WTC11 (cell line): ENCODE measurements at regions not wholly inside any gene's neighbourhood (a gene's known extent, or its start where the extent isn't known, plus 50 kb on each side); places are given as distances from the start of the nearest gene placed in this dataset.

Experiments
- ATAC-seq: fragments of 200-7000 bp; cut with Tn5 transposase; 2 replicates; pipeline ENCODE4 v1.10.0; 2021; ENCODE audit warnings: mild to moderate bottlenecking, moderate library complexity
- CTCF ChIA-PET: fragments of 300-600 bp; sonication (Branson Sonifier 250); formaldehyde crosslinking; loops from one replicate; lab custom pipeline; 2021; ENCODE audit warnings: antibody characterized with exemption; lab: Charles Lee
- POLR2A ChIA-PET: fragments of 350-600 bp; sonication (Branson Sonifier 250); formaldehyde crosslinking; loops from one replicate; lab custom pipeline; 2021; ENCODE audit warnings: antibody characterized with exemption; lab: Charles Lee
- DNase-seq: peaks from one replicate; pipeline ENCODE4 v3.0.0; 2021; ENCODE audit warnings: low spot score
- H3K27ac Mint-ChIP-seq: 2 replicates; pipeline ENCODE4 v1.8.0; 2021; ENCODE audit warnings: mixed read lengths
- H3K27me3 Mint-ChIP-seq: 2 replicates; pipeline ENCODE4 v1.8.0; 2021; ENCODE audit warnings: low read depth, mild to moderate bottlenecking, moderate library complexity, mixed read lengths
- H3K36me3 Mint-ChIP-seq: 2 replicates; pipeline ENCODE4 v1.8.0; 2021; ENCODE audit warnings: mixed read lengths
- H3K4me1 Mint-ChIP-seq: 2 replicates; pipeline ENCODE4 v1.8.0; 2022; ENCODE audit warnings: mixed read lengths
- H3K4me3 Mint-ChIP-seq: 2 replicates; pipeline ENCODE4 v1.8.0; 2021; ENCODE audit warnings: mild to moderate bottlenecking, moderate library complexity, mixed read lengths
- H3K9me3 Mint-ChIP-seq: 2 replicates; pipeline ENCODE4 v1.8.0; 2021; ENCODE audit warnings: mixed read lengths
- ATF1 ChIP-seq: sonication (generic); formaldehyde crosslinking; IDR thresholded peaks from 2 replicates; pipeline ENCODE4 v1.8.1; 2023; ENCODE audit warnings: mild to moderate bottlenecking, moderate library complexity, missing genetic modification reagents
- ESRRA ChIP-seq: sonication (generic); formaldehyde crosslinking; IDR thresholded peaks from 2 replicates; pipeline ENCODE4 v1.8.1; 2022; ENCODE audit warnings: mild to moderate bottlenecking, missing genetic modification reagents, borderline replicate concordance
- FOXP1 ChIP-seq: sonication (generic); formaldehyde crosslinking; IDR thresholded peaks from 2 replicates; pipeline ENCODE4 v1.8.0; 2022; ENCODE audit warnings: missing genetic modification reagents, mild to moderate bottlenecking, moderate library complexity, borderline replicate concordance
- GABPB1 ChIP-seq: sonication (generic); formaldehyde crosslinking; IDR thresholded peaks from 2 replicates; pipeline ENCODE4 v1.8.1; 2023; ENCODE audit warnings: mild to moderate bottlenecking, missing genetic modification reagents
- IRF2 ChIP-seq: sonication (generic); formaldehyde crosslinking; IDR thresholded peaks from 2 replicates; pipeline ENCODE4 v1.8.0; 2022; ENCODE audit warnings: low read depth, missing genetic modification reagents, borderline replicate concordance
- NFATC4 ChIP-seq: fragments of 250-450 bp; sonication (Bioruptor Pico); IDR thresholded peaks from 2 replicates; pipeline ENCODE4 v1.9.0; 2021; ENCODE audit warnings: mild to moderate bottlenecking
- NR3C1 ChIP-seq: sonication (generic); formaldehyde crosslinking; conservative IDR thresholded peaks from 2 replicates; pipeline ENCODE4 v1.8.1; 2023; ENCODE audit warnings: low read depth, mild to moderate bottlenecking, missing genetic modification reagents
- PRRX2 ChIP-seq: fragments of 250-450 bp; sonication (Bioruptor Pico); IDR thresholded peaks from 2 replicates; pipeline ENCODE4 v1.8.0; 2021; ENCODE audit warnings: mild to moderate bottlenecking
- SMAD3 ChIP-seq: sonication (generic); formaldehyde crosslinking; IDR thresholded peaks from 2 replicates; pipeline ENCODE4 v1.8.0; 2022; ENCODE audit warnings: missing genetic modification reagents, mild to moderate bottlenecking, borderline replicate concordance
- SMAD4 ChIP-seq: sonication (generic); formaldehyde crosslinking; IDR thresholded peaks from 2 replicates; pipeline ENCODE4 v1.8.0; 2022; ENCODE audit warnings: mild to moderate bottlenecking, missing genetic modification reagents
- SOX15 ChIP-seq: fragments of 250-450 bp; sonication (Bioruptor Pico); IDR thresholded peaks from 2 replicates; pipeline ENCODE4 v1.9.0; 2021; ENCODE audit warnings: mild to moderate bottlenecking
- SP1 ChIP-seq: sonication (generic); formaldehyde crosslinking; conservative IDR thresholded peaks from 2 replicates; pipeline ENCODE4 v1.8.1; 2022; ENCODE audit warnings: missing genetic modification reagents
- TP53 ChIP-seq: sonication (generic); formaldehyde crosslinking; IDR thresholded peaks from 2 replicates; pipeline ENCODE4 v1.8.1; 2023; ENCODE audit warnings: mild to moderate bottlenecking, missing genetic modification reagents
- ZNF138 ChIP-seq: sonication (generic); formaldehyde crosslinking; conservative IDR thresholded peaks from 2 replicates; pipeline ENCODE4 v1.8.1; 2022; ENCODE audit warnings: mild to moderate bottlenecking, moderate library complexity, missing genetic modification reagents
- ZNF232 ChIP-seq: sonication (generic); formaldehyde crosslinking; IDR thresholded peaks from 2 replicates; pipeline ENCODE4 v1.8.0; 2022; ENCODE audit warnings: mild to moderate bottlenecking, missing genetic modification reagents
- ZNF317 ChIP-seq: sonication (generic); formaldehyde crosslinking; IDR thresholded peaks from 2 replicates; pipeline ENCODE4 v1.8.1; 2023; ENCODE audit warnings: low read depth, mild to moderate bottlenecking, moderate library complexity, missing genetic modification reagents, borderline replicate concordance
- ZNF416 ChIP-seq: fragments of 250-450 bp; sonication (Bioruptor Pico); IDR thresholded peaks from 2 replicates; pipeline ENCODE4 v1.9.0; 2021; ENCODE audit warnings: mild to moderate bottlenecking, inconsistent platforms
- ZNF423 ChIP-seq: fragments of 250-450 bp; sonication (Bioruptor Pico); IDR thresholded peaks from 2 replicates; pipeline ENCODE4 v2.1.2; 2022; ENCODE audit warnings: mild to moderate bottlenecking, moderate library complexity
- ZNF671 ChIP-seq: fragments of 250-450 bp; sonication (Bioruptor Pico); IDR thresholded peaks from 2 replicates; pipeline ENCODE4 v1.8.0; 2021; ENCODE audit warnings: mild to moderate bottlenecking
- TF ChIP-seq, protein P1 (sequence below): fragments of 250-450 bp; sonication (Bioruptor Pico); IDR thresholded peaks from 2 replicates; pipeline ENCODE4 v1.9.0; 2021; ENCODE audit warnings: mild to moderate bottlenecking
- TF ChIP-seq, protein P2 (sequence below): sonication (generic); formaldehyde crosslinking; IDR thresholded peaks from 2 replicates; pipeline ENCODE4 v1.8.0; 2022; ENCODE audit warnings: mild to moderate bottlenecking, missing genetic modification reagents
- TF ChIP-seq, protein P3 (sequence below): sonication (generic); formaldehyde crosslinking; IDR thresholded peaks from 2 replicates; pipeline ENCODE4 v1.8.0; 2023; ENCODE audit warnings: missing genetic modification reagents
- TF ChIP-seq, protein P4 (sequence below): sonication (generic); formaldehyde crosslinking; IDR thresholded peaks from 2 replicates; pipeline ENCODE4 v1.8.1; 2022; ENCODE audit warnings: low read depth, missing genetic modification reagents, borderline replicate concordance
- TF ChIP-seq, protein P5 (sequence below): fragments of 250-450 bp; sonication (Bioruptor Pico); IDR thresholded peaks from 2 replicates; pipeline ENCODE4 v1.8.0; 2021; ENCODE audit warnings: mild to moderate bottlenecking

DNA sequence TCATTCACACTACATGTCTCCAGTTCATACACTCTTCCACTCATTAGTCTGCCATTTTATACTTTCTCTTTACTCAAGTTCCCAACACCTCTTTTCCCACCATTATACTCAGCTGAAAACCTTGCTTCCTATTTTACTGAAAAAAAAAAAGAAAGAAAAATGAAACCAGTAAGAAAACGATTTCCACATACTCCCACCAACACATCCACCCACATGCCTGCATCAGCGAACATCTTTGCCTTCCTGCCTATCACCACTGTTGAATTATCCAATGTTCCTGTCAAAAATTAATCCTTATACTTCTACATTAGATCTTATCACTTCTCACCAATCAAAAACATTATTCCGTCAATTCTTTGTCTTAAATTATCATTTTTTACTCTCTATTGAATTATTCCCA lies 188.1 kb upstream of the FAM241A start (continued):
- no peak for TF ChIP-seq ESRRA
- TF ChIP-seq ZNF232 (CRISPR knock-in tag): no peak
- TF ChIP-seq FOXP1: no peak
- no peak for TF ChIP-seq NFATC4
- TF ChIP-seq, protein P1, sequence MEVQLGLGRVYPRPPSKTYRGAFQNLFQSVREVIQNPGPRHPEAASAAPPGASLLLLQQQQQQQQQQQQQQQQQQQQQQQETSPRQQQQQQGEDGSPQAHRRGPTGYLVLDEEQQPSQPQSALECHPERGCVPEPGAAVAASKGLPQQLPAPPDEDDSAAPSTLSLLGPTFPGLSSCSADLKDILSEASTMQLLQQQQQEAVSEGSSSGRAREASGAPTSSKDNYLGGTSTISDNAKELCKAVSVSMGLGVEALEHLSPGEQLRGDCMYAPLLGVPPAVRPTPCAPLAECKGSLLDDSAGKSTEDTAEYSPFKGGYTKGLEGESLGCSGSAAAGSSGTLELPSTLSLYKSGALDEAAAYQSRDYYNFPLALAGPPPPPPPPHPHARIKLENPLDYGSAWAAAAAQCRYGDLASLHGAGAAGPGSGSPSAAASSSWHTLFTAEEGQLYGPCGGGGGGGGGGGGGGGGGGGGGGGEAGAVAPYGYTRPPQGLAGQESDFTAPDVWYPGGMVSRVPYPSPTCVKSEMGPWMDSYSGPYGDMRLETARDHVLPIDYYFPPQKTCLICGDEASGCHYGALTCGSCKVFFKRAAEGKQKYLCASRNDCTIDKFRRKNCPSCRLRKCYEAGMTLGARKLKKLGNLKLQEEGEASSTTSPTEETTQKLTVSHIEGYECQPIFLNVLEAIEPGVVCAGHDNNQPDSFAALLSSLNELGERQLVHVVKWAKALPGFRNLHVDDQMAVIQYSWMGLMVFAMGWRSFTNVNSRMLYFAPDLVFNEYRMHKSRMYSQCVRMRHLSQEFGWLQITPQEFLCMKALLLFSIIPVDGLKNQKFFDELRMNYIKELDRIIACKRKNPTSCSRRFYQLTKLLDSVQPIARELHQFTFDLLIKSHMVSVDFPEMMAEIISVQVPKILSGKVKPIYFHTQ (CRISPR knock-in tag): no peak
- no peak for TF ChIP-seq ZNF416
- no peak for TF ChIP-seq SOX15

DNA sequence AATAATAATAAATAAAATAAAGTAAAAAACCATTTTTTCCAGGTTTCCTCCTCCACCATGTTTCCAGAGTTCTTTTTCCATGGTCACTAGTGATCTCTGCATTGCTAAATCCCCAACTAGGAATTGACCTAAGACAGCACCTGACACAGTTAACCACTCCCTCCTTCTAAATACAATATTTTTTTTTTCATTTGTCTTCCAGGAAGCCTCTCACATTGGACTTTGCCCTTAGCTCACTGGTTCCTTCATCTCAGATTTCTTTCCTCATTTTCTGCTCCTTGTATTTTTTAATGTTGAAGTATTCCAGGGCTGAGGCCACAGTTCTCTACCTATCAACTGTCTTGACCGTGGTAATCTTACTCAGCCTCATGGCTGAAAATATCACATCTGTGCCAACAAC lies 187.3 kb upstream of the FAM241A start:
- POLR2A ChIA-PET: no interaction called here
- no peaks in the 10 kb centered on the region for H3K4me1 Mint-ChIP-seq
- no peaks in the 10 kb centered on the region for H3K36me3 Mint-ChIP-seq
- TF ChIP-seq TP53 (CRISPR knock-in tag) (no peak), NFATC4 (no peak), IRF2 (CRISPR knock-in tag) (no peak), ZNF232 (CRISPR knock-in tag) (no peak), ZNF671 (CRISPR knock-in tag) (no peak), SMAD3 (CRISPR knock-in tag) (no peak), ATF1 (CRISPR knock-in tag) (no peak), SP1 (CRISPR knock-in tag) (no peak), ZNF423 (CRISPR knock-in tag) (no peak), PRRX2 (CRISPR knock-in tag) (no peak), GABPB1 (CRISPR knock-in tag) (no peak)
- TF ChIP-seq, protein P2, sequence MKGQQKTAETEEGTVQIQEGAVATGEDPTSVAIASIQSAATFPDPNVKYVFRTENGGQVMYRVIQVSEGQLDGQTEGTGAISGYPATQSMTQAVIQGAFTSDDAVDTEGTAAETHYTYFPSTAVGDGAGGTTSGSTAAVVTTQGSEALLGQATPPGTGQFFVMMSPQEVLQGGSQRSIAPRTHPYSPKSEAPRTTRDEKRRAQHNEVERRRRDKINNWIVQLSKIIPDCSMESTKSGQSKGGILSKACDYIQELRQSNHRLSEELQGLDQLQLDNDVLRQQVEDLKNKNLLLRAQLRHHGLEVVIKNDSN (CRISPR knock-in tag): no peak
- TF ChIP-seq, protein P3, sequence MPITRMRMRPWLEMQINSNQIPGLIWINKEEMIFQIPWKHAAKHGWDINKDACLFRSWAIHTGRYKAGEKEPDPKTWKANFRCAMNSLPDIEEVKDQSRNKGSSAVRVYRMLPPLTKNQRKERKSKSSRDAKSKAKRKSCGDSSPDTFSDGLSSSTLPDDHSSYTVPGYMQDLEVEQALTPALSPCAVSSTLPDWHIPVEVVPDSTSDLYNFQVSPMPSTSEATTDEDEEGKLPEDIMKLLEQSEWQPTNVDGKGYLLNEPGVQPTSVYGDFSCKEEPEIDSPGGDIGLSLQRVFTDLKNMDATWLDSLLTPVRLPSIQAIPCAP (CRISPR knock-in tag): no peak
- TF ChIP-seq, protein P1 (CRISPR knock-in tag): no peak
- no peak overlapping the region for H3K4me3 Mint-ChIP-seq
- ATAC-seq: no peak
- CTCF ChIA-PET: no interaction called here
- H3K9me3 Mint-ChIP-seq: no peaks in the 10 kb centered on the region
- no peak for DNase-seq
- H3K27me3 Mint-ChIP-seq: no peaks in the 10 kb centered on the region
- no peak overlapping the region for H3K27ac Mint-ChIP-seq

DNA sequence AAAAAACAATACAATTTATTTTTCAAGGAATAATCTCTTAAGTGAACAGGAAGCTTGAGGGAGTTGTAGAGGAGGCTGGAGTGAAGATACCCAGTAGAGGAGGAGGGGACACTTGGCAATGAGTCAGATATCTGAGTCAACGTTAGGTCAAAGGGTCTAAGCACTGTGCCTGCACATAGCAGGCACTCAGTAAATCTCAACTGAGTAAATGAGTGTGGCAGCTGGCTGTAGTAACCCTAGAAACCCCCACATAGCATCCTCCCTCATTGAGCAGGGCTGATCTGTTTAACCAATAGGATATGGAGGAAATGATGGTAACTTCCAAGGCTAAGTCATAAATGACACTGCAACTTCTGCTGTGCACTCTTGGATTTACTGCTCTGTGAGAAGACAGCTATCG lies 186.0 kb upstream of the FAM241A start:
- POLR2A ChIA-PET: no interaction called here
- ATAC-seq: no peak
- TF ChIP-seq SMAD4 (CRISPR knock-in tag): no peak
- TF ChIP-seq SOX15: no peak
- no peak for TF ChIP-seq ZNF232 (CRISPR knock-in tag)
- TF ChIP-seq, protein P4, sequence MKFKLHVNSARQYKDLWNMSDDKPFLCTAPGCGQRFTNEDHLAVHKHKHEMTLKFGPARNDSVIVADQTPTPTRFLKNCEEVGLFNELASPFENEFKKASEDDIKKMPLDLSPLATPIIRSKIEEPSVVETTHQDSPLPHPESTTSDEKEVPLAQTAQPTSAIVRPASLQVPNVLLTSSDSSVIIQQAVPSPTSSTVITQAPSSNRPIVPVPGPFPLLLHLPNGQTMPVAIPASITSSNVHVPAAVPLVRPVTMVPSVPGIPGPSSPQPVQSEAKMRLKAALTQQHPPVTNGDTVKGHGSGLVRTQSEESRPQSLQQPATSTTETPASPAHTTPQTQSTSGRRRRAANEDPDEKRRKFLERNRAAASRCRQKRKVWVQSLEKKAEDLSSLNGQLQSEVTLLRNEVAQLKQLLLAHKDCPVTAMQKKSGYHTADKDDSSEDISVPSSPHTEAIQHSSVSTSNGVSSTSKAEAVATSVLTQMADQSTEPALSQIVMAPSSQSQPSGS (CRISPR knock-in tag): no peak
- no peak for TF ChIP-seq ZNF317
- no peak for TF ChIP-seq NR3C1 (CRISPR knock-in tag)
- no peak for TF ChIP-seq ZNF138 (CRISPR knock-in tag)
- TF ChIP-seq, protein P5, sequence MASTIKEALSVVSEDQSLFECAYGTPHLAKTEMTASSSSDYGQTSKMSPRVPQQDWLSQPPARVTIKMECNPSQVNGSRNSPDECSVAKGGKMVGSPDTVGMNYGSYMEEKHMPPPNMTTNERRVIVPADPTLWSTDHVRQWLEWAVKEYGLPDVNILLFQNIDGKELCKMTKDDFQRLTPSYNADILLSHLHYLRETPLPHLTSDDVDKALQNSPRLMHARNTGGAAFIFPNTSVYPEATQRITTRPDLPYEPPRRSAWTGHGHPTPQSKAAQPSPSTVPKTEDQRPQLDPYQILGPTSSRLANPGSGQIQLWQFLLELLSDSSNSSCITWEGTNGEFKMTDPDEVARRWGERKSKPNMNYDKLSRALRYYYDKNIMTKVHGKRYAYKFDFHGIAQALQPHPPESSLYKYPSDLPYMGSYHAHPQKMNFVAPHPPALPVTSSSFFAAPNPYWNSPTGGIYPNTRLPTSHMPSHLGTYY (CRISPR knock-in tag): no peak

More for the DNA sequence above, 186.0 kb upstream of the FAM241A start:
- no peak for DNase-seq
- H3K27me3 Mint-ChIP-seq: no peaks in the 10 kb centered on the region
- no peaks in the 10 kb centered on the region for H3K4me1 Mint-ChIP-seq
- H3K9me3 Mint-ChIP-seq: no peaks in the 10 kb centered on the region
- no peak overlapping the region for H3K4me3 Mint-ChIP-seq
- no peak overlapping the region for H3K27ac Mint-ChIP-seq
- no peaks in the 10 kb centered on the region for H3K36me3 Mint-ChIP-seq
- CTCF ChIA-PET: no interaction called here
